Stimulated activated naive CD8-positive, alpha-beta T cell treated with anti-CD3 and anti-CD28 coated beads, Interleukin-15, amount 100 ng/mL, for 72 hours (primary cell): ENCODE measurements at regions not wholly inside any gene's neighbourhood (a gene's known extent, or its start where the extent isn't known, plus 50 kb on each side); places are given as distances from the start of the nearest gene placed in this dataset.
"Not testable (repeated sequence)": the region's sequence is repeated elsewhere in the genome, so short reads cannot be mapped to it uniquely, and the experiment has no call there.

Source experiments
- ATAC-seq: fragments of 150-1000 bp; cut with Tn5 transposase; 2 replicates; pipeline ENCODE4 v1.10.0; 2021; ENCODE audit warnings: mild to moderate bottlenecking, moderate library complexity
- DNase-seq, 2 donors: peaks; one replicate each; pipeline ENCODE4 v3.0.0; 2021 to 2022
- H3K27ac Mint-ChIP-seq, 2 donors: one replicate each; pipeline ENCODE4 v1.8.0; 2022; ENCODE audit warnings: mild to moderate bottlenecking in 2 of 2, mixed read lengths in 2 of 2, moderate library complexity in 2 of 2
- H3K27me3 Mint-ChIP-seq: one replicate; pipeline ENCODE4 v1.8.0; 2022; ENCODE audit warnings: mixed read lengths
- H3K4me1 Mint-ChIP-seq: one replicate; pipeline ENCODE4 v1.8.0; 2022; ENCODE audit warnings: mild to moderate bottlenecking, mixed read lengths
- H3K4me3 Mint-ChIP-seq, 2 donors: one replicate each; pipeline ENCODE4 v1.8.0; 2022; ENCODE audit warnings: mild to moderate bottlenecking in 2 of 2, mixed read lengths in 2 of 2, moderate library complexity in 1 of 2
- H3K9me3 Mint-ChIP-seq, 2 donors: one replicate each; pipeline ENCODE4 v1.8.0; 2022; ENCODE audit warnings: mixed read lengths in 2 of 2

- Mint-ChIP-seq H3K4me3 (no peak overlapping the region), H3K9me3 (no peaks in the 10 kb centered on the region), H3K27me3 (no peaks in the 10 kb centered on the region), H3K4me1 (no peaks in the 10 kb centered on the region), H3K27ac (no peak overlapping the region)
- ATAC-seq = no peak
- DNase-seq = no peak
Measured at GRCh38 chr9:101999441-101999840, 261.0 kb upstream of the GRIN3A start.

GRCh38 chr9:101995231-101995630, 256.8 kb upstream of the GRIN3A start:
- ATAC-seq = no peak
- no peak overlapping the region for H3K4me3 Mint-ChIP-seq
- no peak for DNase-seq
- no peaks in the 10 kb centered on the region for H3K27me3 Mint-ChIP-seq
- H3K9me3 Mint-ChIP-seq = no peaks in the 10 kb centered on the region
- no peaks in the 10 kb centered on the region for H3K4me1 Mint-ChIP-seq
- no peak overlapping the region for H3K27ac Mint-ChIP-seq

- Mint-ChIP-seq H3K27ac (no peak overlapping the region), H3K27me3 (no peaks in the 10 kb centered on the region), H3K4me3 (no peak overlapping the region), H3K9me3 (no peaks in the 10 kb centered on the region), H3K4me1 (no peaks in the 10 kb centered on the region)
- ATAC-seq (no peak), DNase-seq (no peak)
Measured at GRCh38 chr9:101993771-101994170, 255.3 kb upstream of the GRIN3A start.

DNA sequence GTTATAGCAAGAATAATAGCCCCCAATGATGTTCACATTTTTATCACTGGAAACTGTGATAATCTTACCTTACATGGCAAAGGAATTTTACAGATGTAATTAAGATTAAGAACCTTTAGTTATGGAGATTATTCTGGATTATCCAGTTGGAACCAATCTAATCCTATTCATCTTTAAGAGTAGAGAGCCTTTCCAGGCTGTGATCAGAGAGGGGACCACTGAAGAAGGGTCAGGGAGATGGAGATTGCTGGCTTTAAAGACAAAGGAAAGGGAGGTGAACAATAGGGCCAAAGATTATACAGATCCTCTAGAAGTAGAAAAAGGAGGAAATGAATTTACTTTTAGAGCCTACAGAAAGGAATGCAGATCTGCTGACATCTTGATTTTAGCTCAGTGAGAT, 253.5 kb upstream of the GRIN3A start:
- ATAC-seq = no peak
- Mint-ChIP-seq H3K27me3 (no peaks in the 10 kb centered on the region), H3K4me3 (no peak overlapping the region), H3K27ac (no peak overlapping the region), H3K4me1 (no peaks in the 10 kb centered on the region), H3K9me3 (no peaks in the 10 kb centered on the region)
- no peak for DNase-seq

DNA sequence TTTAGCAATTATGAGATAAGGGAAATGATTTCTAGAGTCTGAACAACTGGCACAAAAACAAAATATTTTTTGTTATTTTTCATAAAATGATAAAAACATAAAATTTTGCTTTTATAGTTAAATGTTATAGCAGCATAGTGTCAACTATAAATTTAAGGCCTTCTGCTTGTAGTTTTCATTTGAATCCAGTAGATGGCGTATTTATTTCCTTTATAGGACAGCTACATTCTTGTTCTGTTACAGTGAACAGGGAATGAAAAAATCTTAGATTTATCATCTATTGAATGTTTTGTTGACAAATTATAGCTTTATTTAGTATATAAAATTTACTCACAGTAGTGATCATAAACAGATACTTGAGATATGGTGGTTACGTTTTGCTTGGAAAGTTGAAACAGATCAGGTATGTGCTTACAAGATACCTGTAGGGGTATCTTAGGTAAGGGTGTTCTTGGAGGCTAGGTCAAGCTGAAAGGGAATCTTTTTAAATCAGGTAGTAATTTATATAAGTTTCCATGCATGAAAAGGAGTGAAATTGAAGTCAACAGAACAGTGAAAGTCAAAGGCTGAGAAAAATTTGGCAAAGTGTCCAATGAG, 239.3 kb upstream of the GRIN3A start:
- no peak overlapping the region for H3K4me3 Mint-ChIP-seq
- H3K27me3 Mint-ChIP-seq = no peaks in the 10 kb centered on the region
- H3K4me1 Mint-ChIP-seq = no peaks in the 10 kb centered on the region
- no peaks in the 10 kb centered on the region for H3K9me3 Mint-ChIP-seq
- ATAC-seq = no peak
- no peak for DNase-seq
- H3K27ac Mint-ChIP-seq = no peak overlapping the region

GRCh38 chr9:101970609-101971008, 232.2 kb upstream of the GRIN3A start:
- no peaks in the 10 kb centered on the region for H3K9me3 Mint-ChIP-seq
- no peak for DNase-seq
- H3K27me3 Mint-ChIP-seq = no peaks in the 10 kb centered on the region
- no peaks in the 10 kb centered on the region for H3K4me1 Mint-ChIP-seq
- H3K27ac Mint-ChIP-seq = no peak overlapping the region
- H3K4me3 Mint-ChIP-seq = no peak overlapping the region
- no peak for ATAC-seq

DNA sequence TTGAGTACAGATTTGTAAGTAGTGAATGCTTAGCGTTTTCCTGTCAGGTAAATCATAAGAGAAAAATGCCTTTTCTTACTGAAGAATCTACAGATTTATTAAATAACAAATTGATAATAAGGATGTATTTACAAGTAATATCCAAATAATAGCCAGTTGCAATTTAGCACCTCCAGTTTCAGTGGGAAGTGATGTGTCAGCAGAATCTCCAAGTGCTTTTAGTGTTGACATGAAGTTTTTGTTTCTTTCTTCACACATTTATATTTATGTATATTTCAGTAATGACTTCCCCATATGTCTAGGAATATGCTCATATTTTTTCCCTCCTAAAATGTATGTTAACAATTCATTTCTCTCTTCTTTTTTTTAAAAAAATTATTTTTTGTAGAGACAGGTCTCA, 229.9 kb upstream of the GRIN3A start:
- H3K9me3 Mint-ChIP-seq = no peaks in the 10 kb centered on the region
- no peak overlapping the region for H3K4me3 Mint-ChIP-seq
- DNase-seq (no peak), ATAC-seq (no peak)
- H3K4me1 Mint-ChIP-seq = no peaks in the 10 kb centered on the region
- H3K27me3 Mint-ChIP-seq = no peaks in the 10 kb centered on the region
- H3K27ac Mint-ChIP-seq = no peak overlapping the region

- no peak for DNase-seq
- H3K4me1 Mint-ChIP-seq = no peaks in the 10 kb centered on the region
- no peak overlapping the region for H3K4me3 Mint-ChIP-seq
- H3K9me3 Mint-ChIP-seq = no peaks in the 10 kb centered on the region
- no peaks in the 10 kb centered on the region for H3K27me3 Mint-ChIP-seq
- ATAC-seq = no peak
- H3K27ac Mint-ChIP-seq = no peak overlapping the region
Measured at GRCh38 chr9:101966691-101967090, 228.2 kb upstream of the GRIN3A start.

DNA sequence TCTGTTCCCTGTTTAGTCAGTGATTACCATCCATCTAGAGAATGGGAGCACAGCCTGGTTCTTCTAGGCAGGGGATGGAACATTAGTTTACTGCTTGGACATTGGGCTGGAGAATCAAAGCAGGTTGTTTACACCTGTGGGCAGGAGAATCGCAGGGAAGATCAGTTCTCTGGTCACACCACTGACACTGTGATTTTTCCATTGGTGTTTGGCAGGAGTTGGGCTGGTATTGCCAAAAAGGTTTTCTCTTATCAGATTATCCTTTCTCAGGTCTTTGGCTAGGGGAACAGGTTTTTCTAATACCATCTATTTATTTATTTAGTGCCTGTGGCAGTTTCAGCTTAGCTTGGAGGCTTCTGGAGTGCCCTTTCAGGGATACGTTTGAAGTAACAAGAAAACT, 219.3 kb upstream of the GRIN3A start:
- no peaks in the 10 kb centered on the region for H3K27me3 Mint-ChIP-seq
- no peak for DNase-seq
- ATAC-seq = no peak
- H3K4me3 Mint-ChIP-seq = no peak overlapping the region
- H3K9me3 Mint-ChIP-seq = no peaks in the 10 kb centered on the region
- H3K27ac Mint-ChIP-seq = no peak overlapping the region
- no peaks in the 10 kb centered on the region for H3K4me1 Mint-ChIP-seq

- peaks cover 0 to 7% of the 10 kb centered on the region in 2 donors for H3K9me3 Mint-ChIP-seq
- H3K4me3 Mint-ChIP-seq = no peak overlapping the region
- no peaks in the 10 kb centered on the region for H3K4me1 Mint-ChIP-seq
- ATAC-seq = no peak
- no peak for DNase-seq
- no peaks in the 10 kb centered on the region for H3K27me3 Mint-ChIP-seq
- no peak overlapping the region for H3K27ac Mint-ChIP-seq
Measured at GRCh38 chr9:101951598-101951997, 213.2 kb upstream of the GRIN3A start.

DNA sequence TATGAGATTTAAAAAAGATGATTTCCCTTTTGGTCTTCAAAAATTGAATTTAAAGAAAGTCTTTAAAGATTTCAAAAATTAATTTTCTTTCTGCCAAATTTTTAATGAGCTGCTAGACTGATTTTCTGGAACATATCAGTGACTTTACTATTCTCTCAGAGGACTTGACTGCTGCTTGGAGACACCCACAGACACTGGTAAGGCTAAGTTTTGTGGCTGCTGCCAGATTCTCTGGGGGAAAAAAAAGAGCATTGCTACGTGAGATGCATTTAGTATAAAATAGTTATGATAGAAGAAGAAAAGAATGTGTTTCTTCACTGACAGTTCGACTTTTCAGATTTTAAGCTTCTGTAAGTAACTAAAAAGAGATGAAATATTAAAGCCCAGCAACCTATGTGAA, 193.3 kb upstream of the GRIN3A start:
- Mint-ChIP-seq H3K27ac (no peak overlapping the region), H3K4me1 (no peaks in the 10 kb centered on the region), H3K4me3 (no peak overlapping the region), H3K27me3 (no peaks in the 10 kb centered on the region), H3K9me3 (no peaks in the 10 kb centered on the region)
- no peak for DNase-seq
- ATAC-seq = no peak

DNA sequence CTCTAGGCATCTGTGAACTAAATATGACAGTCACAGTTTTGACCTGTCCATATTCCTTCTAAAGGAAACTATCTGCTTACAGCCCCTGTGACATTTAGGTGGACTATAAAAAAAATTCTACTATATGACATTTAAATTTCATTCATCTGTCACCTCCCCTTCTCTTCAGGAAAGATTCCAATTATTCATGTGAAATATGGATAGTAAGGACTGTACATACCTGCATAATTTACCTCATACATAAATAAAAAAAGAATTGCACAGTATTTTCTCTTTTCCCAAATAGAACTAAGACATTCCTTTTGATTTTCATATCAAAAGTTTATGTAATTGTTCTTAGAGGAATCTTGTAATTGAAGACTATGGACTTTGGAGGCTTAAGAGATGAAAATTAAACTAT, 192.3 kb upstream of the GRIN3A start:
- Mint-ChIP-seq H3K4me1 (no peaks in the 10 kb centered on the region), H3K9me3 (no peaks in the 10 kb centered on the region), H3K27ac (no peak overlapping the region), H3K27me3 (no peaks in the 10 kb centered on the region), H3K4me3 (no peak overlapping the region)
- no peak for ATAC-seq
- no peak for DNase-seq

DNA sequence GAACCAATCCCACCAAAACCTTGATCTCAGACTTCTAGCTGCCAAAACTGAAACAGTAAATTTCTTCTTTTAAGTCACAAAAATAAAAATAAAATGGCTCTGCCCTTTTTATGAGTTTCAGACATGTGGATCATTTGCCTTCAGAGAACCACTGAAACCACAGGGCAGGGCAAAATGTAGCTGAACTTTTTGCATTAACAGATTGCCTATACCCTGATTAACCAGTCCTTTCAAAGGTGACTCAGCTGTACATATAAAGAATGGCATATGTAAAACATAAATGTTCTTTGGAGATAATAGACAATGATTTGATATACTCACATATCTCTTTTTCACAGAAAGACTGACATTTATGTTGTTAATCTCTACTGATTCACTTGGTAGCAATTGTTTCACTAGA, 187.1 kb upstream of the GRIN3A start:
- DNase-seq = no peak
- no peaks in the 10 kb centered on the region for H3K27me3 Mint-ChIP-seq
- ATAC-seq = no peak
- H3K4me1 Mint-ChIP-seq = no peaks in the 10 kb centered on the region
- no peak overlapping the region for H3K27ac Mint-ChIP-seq
- H3K4me3 Mint-ChIP-seq = no peak overlapping the region
- H3K9me3 Mint-ChIP-seq = peaks cover 0 to 7% of the 10 kb centered on the region in 2 donors

GRCh38 chr9:101923451-101923850, 185.0 kb upstream of the GRIN3A start:
- DNase-seq (no peak), ATAC-seq (no peak)
- Mint-ChIP-seq H3K9me3 (peaks cover 0 to 7% of the 10 kb centered on the region in 2 donors), H3K27ac (no peak overlapping the region), H3K4me1 (no peaks in the 10 kb centered on the region), H3K4me3 (no peak overlapping the region), H3K27me3 (no peaks in the 10 kb centered on the region)

GRCh38 chr9:101916948-101917347, 178.5 kb upstream of the GRIN3A start:
- not testable (repeated sequence) for DNase-seq, H3K4me3 Mint-ChIP-seq, H3K27me3 Mint-ChIP-seq, ATAC-seq, H3K27ac Mint-ChIP-seq, H3K9me3 Mint-ChIP-seq, H3K4me1 Mint-ChIP-seq

- Mint-ChIP-seq H3K27ac (no peak overlapping the region), H3K4me1 (no peaks in the 10 kb centered on the region), H3K4me3 (no peak overlapping the region), H3K27me3 (no peaks in the 10 kb centered on the region), H3K9me3 (no peaks in the 10 kb centered on the region)
- ATAC-seq (no peak), DNase-seq (no peak)
Measured at GRCh38 chr9:101915482-101915881, 177.0 kb upstream of the GRIN3A start.

GRCh38 chr9:101912698-101913097, 174.3 kb upstream of the GRIN3A start:
- Mint-ChIP-seq H3K4me3 (no peak overlapping the region), H3K27ac (no peak overlapping the region), H3K9me3 (peaks cover 1 to 7% of the 10 kb centered on the region in 2 donors), H3K4me1 (no peaks in the 10 kb centered on the region), H3K27me3 (no peaks in the 10 kb centered on the region)
- ATAC-seq (no peak), DNase-seq (no peak)
